Mucosa of descending colon (tissue), 3 donors: ENCODE measurements at regions not wholly inside any gene's neighbourhood (a gene's known extent, or its start where the extent isn't known, plus 50 kb on each side); places are given as distances from the start of the nearest gene placed in this dataset.

ENCODE experiments used
- ATAC-seq: fragments of 200-7000 bp; cut with Tn5 transposase; one replicate; pipeline ENCODE4 v1.9.1; 2020; ENCODE audit warnings: mild to moderate bottlenecking, moderate library complexity
- DNase-seq, 3 donors: peaks; one replicate each; pipeline ENCODE4 v3.0.0-alpha.2; 2020
- H3K36me3 ChIP-seq: fragments of 200-600 bp; one replicate; pipeline ENCODE4 v1.8.0; 2021; ENCODE audit warnings: low read depth, mild to moderate bottlenecking
- H3K4me1 ChIP-seq: fragments of 200-600 bp; one replicate; pipeline ENCODE4 v1.8.0; 2021; ENCODE audit warnings: low read depth, mild to moderate bottlenecking
- H3K4me3 ChIP-seq: fragments of 200-600 bp; one replicate; pipeline ENCODE4 v1.8.0; 2021; ENCODE audit warnings: mild to moderate bottlenecking
- H3K9me3 ChIP-seq: fragments of 200-600 bp; one replicate; pipeline ENCODE4 v1.8.0; 2021; ENCODE audit warnings: mild to moderate bottlenecking
- intact Hi-C, 2 donors: fragments of 100-400 bp; cut with DNase I in 1 of 2; cut with micrococcal nuclease in 1 of 2; formaldehyde crosslinking; loops; one replicate each; pipeline versions ENCODE4 v1.11.0 to v1.11.1; 2022; cut with DNase I, micrococcal nuclease
- TF ChIP-seq, protein P1 (sequence below): fragments of 200-600 bp; IDR thresholded peaks from one replicate; pipeline ENCODE4 v1.8.0; 2022; ENCODE audit warnings: antibody characterized with exemption, mild to moderate bottlenecking
- donor health status: DM: no; HTN: no; CAD: no; lungs with moderate emphysema.
- donor health status: DM: no; HTN: no; CAD: no.
- donor health status: DM: no; HTN: yes; CAD: no.

DNA sequence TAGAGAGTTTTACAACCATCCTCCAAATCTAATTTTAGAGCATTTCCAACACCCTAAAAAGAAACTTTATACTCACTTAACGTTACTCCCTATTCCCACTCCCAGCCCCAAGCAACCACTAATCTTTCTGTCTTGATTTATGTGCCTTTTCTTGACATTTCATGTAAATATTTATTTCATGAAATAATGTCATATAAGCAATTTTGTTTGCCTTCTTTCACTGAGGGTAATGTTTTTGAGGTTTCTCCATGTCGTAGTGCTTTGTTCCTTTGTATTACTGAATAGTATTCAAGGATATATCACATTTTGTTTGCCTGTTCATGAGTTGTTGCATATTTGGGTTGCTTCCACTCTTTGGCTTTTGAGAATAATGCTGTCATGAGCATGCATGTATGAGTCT, 155.4 kb upstream of the PLAAT1 start:
- no peaks in the 10 kb centered on the region for H3K36me3 ChIP-seq
- H3K4me1 ChIP-seq = no peaks in the 10 kb centered on the region
- ATAC-seq (no peak), DNase-seq (no peak)
- intact Hi-C loops = no loop called here
- TF ChIP-seq, protein P1, sequence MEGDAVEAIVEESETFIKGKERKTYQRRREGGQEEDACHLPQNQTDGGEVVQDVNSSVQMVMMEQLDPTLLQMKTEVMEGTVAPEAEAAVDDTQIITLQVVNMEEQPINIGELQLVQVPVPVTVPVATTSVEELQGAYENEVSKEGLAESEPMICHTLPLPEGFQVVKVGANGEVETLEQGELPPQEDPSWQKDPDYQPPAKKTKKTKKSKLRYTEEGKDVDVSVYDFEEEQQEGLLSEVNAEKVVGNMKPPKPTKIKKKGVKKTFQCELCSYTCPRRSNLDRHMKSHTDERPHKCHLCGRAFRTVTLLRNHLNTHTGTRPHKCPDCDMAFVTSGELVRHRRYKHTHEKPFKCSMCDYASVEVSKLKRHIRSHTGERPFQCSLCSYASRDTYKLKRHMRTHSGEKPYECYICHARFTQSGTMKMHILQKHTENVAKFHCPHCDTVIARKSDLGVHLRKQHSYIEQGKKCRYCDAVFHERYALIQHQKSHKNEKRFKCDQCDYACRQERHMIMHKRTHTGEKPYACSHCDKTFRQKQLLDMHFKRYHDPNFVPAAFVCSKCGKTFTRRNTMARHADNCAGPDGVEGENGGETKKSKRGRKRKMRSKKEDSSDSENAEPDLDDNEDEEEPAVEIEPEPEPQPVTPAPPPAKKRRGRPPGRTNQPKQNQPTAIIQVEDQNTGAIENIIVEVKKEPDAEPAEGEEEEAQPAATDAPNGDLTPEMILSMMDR = no peak
- H3K9me3 ChIP-seq = no peaks in the 10 kb centered on the region
- no peak overlapping the region for H3K4me3 ChIP-seq

DNA sequence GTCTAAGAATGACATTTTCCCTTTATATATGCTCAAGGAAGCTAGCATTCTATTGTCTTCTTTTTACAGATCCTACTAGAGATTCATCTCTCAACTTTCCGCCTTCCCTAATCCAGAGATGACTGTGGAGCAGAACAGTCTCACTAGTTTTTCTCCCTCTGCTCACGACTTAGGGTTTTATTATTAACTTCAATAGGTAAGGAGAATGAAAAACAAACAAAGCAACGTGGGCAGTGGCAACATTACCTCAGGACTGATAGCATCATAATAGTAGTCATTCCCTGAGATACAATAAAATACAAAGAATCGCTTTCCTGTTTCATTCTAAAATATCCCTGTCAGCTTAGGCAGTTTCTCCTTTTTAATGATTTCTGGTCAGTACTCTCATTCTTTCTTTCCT, 154.3 kb upstream of the PLAAT1 start:
- Histone ChIP-seq H3K36me3 (no peaks in the 10 kb centered on the region), H3K9me3 (no peaks in the 10 kb centered on the region), H3K4me1 (no peaks in the 10 kb centered on the region), H3K4me3 (no peak overlapping the region)
- no peak for ATAC-seq
- TF ChIP-seq, protein P1 = no peak
- intact Hi-C loops = no loop called here
- no peak for DNase-seq

DNA sequence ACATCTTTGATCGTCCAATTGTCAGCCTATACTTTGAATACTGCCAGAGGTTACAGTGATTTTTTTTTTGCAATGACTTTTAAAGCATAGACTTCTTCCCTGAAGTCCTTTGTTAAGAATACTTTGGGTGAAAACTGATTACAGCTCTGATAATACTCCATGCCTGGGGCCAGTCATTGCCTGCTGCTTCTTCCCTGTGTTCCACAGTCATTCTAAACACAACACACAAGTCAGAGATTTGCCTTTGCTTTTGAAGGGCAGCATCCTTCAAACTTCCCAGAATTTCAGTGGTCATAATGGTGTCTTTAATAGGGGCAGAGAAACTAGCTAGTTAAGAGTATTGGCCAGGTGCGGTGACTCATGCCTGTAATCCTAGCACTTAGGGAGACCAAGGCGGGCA, 153.7 kb upstream of the PLAAT1 start:
- intact Hi-C loops = no loop called here
- Histone ChIP-seq H3K36me3 (no peaks in the 10 kb centered on the region), H3K4me1 (no peaks in the 10 kb centered on the region), H3K4me3 (no peak overlapping the region), H3K9me3 (no peaks in the 10 kb centered on the region)
- TF ChIP-seq, protein P1 = no peak
- no peak for DNase-seq
- ATAC-seq = no peak

DNA sequence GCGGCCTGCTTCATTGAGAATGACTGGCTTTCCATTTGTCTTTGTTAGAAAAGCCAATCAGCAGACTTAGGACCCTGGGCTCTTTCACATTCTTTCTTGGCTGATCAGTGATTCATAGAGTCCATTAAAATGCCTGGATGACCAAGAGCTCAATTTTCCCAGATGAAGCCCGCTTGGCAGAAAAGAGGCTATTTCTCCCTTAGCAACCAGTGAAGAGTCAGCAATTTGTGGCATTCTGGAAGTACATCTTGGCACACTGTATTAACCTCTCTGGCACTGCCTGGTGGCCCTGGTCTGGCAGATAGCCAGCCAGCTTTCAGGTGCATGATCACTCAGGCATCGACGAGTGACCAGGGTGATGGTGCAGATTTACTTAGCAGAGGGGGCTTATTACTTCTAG, 145.7 kb upstream of the PLAAT1 start:
- DNase-seq = no peak
- TF ChIP-seq, protein P1 = no peak
- ATAC-seq = no peak
- no peaks in the 10 kb centered on the region for H3K4me1 ChIP-seq
- no peaks in the 10 kb centered on the region for H3K9me3 ChIP-seq
- no peaks in the 10 kb centered on the region for H3K36me3 ChIP-seq
- intact Hi-C loops = no loop called here
- H3K4me3 ChIP-seq = no peak overlapping the region

DNA sequence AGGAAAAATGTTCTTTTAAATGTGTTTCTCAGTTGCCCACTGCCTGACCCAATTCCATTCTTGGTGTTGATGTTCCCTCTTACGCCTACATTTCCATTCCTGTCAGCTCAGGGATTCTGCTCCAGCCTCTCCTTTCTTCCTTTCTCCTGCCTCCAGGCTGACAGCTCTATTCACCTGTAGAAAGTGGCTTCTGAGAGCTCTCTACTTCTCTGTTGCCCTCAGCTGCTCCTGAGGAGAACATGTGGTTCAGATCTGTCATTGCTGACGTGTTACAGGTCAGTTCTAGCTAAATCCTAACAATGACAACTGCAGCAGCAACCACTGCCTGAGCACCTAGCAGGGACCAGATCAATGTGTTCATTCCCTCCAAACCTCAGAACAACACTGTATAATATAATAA, 144.9 kb upstream of the PLAAT1 start:
- TF ChIP-seq, protein P1 = no peak
- Histone ChIP-seq H3K4me1 (no peaks in the 10 kb centered on the region), H3K9me3 (peaks cover 2% of the 10 kb centered on the region), H3K4me3 (no peak overlapping the region), H3K36me3 (no peaks in the 10 kb centered on the region)
- DNase-seq = no peak
- no peak for ATAC-seq
- intact Hi-C loops = no loop called here
